ENCODE measurements at regions not wholly inside any gene's neighbourhood (a gene's known extent, or its start where the extent isn't known, plus 50 kb on each side); places are given as distances from the start of the nearest gene placed in this dataset.

- DNase-seq (ENCODE audit: low read depth) (peak; percentile 72), FAIRE-seq (no peak)
- Histone ChIP-seq H3K4me3 (ENCODE audit: low read depth, low read length) (no peak overlapping the region), H3K27me3 (ENCODE audit: control insufficient read depth, insufficient read depth, low read length) (no peaks in the 10 kb centered on the region), H3K36me3 (ENCODE audit: control insufficient read depth, insufficient read depth, low read length) (no peaks in the 10 kb centered on the region)
- TF ChIP-seq CTCF (IDR thresholded peaks at IDR 0.05; ENCODE audit: insufficient read depth, low read length, severe bottlenecking), result no peak
Observed at GRCh38 chr12:29072631-29073030, 76.4 kb upstream of the FAR2 start.

GRCh38 chr12:29073631-29074239 lies 75.3 kb upstream of the FAR2 start:
- TF ChIP-seq CTCF (IDR thresholded peaks at IDR 0.05; ENCODE audit: insufficient read depth, low read length, severe bottlenecking), result peak; percentile 64
- DNase-seq (ENCODE audit: low read depth) (peak; percentile 50), FAIRE-seq (no peak)
- Histone ChIP-seq H3K27me3 (ENCODE audit: control insufficient read depth, insufficient read depth, low read length) (no peaks in the 10 kb centered on the region), H3K4me3 (ENCODE audit: low read depth, low read length) (no peak overlapping the region), H3K36me3 (ENCODE audit: control insufficient read depth, insufficient read depth, low read length) (no peaks in the 10 kb centered on the region)

GRCh38 chr12:29081101-29081500 lies 68.0 kb upstream of the FAR2 start:
- DNase-seq (ENCODE audit: low read depth) (no peak), FAIRE-seq (no peak)

GRCh38 chr12:29082522-29082921 lies 66.6 kb upstream of the FAR2 start:
- DNase-seq (ENCODE audit: low read depth) (peak; percentile 71), FAIRE-seq (no peak)
- Histone ChIP-seq H3K4me3 (ENCODE audit: low read depth, low read length) (no peak overlapping the region), H3K27me3 (ENCODE audit: control insufficient read depth, insufficient read depth, low read length) (no peaks in the 10 kb centered on the region), H3K36me3 (ENCODE audit: control insufficient read depth, insufficient read depth, low read length) (no peaks in the 10 kb centered on the region)
- TF ChIP-seq CTCF (IDR thresholded peaks at IDR 0.05; ENCODE audit: insufficient read depth, low read length, severe bottlenecking), result no peak

More at GRCh38 chr12:29081101-29081500, 68.0 kb upstream of the FAR2 start:
- Histone ChIP-seq H3K27me3 (ENCODE audit: control insufficient read depth, insufficient read depth, low read length) (no peaks in the 10 kb centered on the region), H3K36me3 (ENCODE audit: control insufficient read depth, insufficient read depth, low read length) (no peaks in the 10 kb centered on the region), H3K4me3 (ENCODE audit: low read depth, low read length) (no peak overlapping the region)
- no peak for TF ChIP-seq CTCF (IDR thresholded peaks at IDR 0.05; ENCODE audit: insufficient read depth, low read length, severe bottlenecking)

- Histone ChIP-seq H3K4me3 (ENCODE audit: low read depth, low read length) (no peak overlapping the region), H3K36me3 (ENCODE audit: control insufficient read depth, insufficient read depth, low read length) (no peaks in the 10 kb centered on the region), H3K27me3 (ENCODE audit: control insufficient read depth, insufficient read depth, low read length) (no peaks in the 10 kb centered on the region)
- no peak for DNase-seq (ENCODE audit: low read depth)
- peak; percentile 13 for FAIRE-seq
- TF ChIP-seq CTCF (IDR thresholded peaks at IDR 0.05; ENCODE audit: insufficient read depth, low read length, severe bottlenecking), result no peak
Observed at GRCh38 chr12:29086325-29087271, 62.5 kb upstream of the FAR2 start.

All from bronchial epithelial cell (primary cell).